HG02885 (cell line): ENCODE measurements at regions not wholly inside any gene's neighbourhood (a gene's known extent, or its start where the extent isn't known, plus 50 kb on each side); places are given as distances from the start of the nearest gene placed in this dataset.

Source experiments
- ATAC-seq: cut with Tn5 transposase; IDR thresholded peaks from one replicate; pipeline ENCODE4 v1.9.1; 2021; ENCODE audit warnings: mild to moderate bottlenecking; ENCODE audit not compliant: unreplicated experiment, poor library complexity

DNA sequence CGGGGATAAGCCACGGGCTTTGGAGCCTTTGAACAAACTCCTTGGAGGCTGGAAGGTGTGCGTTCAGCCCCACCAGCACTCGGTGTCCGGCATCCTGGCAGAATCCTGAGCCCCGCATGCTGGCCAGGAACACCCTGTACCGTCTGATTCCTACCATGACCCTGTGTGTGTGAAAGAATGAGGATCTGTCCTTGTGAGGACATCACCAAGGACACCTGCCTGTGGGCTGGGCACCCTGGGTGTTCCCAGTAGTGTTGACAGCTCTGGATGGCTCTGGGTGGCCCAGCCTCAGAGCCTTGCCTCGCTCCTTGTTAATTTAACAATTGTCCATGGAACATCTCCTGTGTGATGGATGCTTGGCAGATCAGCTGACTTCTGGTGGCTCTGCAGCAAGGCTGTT is 234.3 kb downstream of the QKI start:
- ATAC-seq, result no peak

DNA sequence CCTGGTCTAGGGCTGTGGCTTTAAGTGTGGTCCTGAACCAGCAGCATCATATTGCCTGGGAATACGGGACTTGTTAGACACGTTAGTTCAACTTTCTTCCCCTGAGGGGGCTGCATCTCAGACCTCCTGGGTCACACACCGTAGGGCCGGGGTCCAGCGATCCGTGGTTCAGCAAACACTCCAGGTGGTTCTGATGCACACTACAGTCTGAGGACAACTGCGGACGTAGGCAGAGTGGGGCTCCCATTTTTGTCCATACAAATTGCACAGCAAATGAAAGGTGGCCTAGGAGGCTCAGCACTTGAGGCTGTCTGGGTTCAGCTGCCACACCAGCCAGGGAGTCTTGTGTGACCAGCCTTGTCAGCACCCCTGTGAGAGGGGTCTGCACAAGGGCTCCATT is 233.1 kb downstream of the QKI start:
- no peak for ATAC-seq

- no peak for ATAC-seq
These were observed 232.3 kb downstream of the QKI start for GRCh38 chr6:163646866-163647265.

DNA sequence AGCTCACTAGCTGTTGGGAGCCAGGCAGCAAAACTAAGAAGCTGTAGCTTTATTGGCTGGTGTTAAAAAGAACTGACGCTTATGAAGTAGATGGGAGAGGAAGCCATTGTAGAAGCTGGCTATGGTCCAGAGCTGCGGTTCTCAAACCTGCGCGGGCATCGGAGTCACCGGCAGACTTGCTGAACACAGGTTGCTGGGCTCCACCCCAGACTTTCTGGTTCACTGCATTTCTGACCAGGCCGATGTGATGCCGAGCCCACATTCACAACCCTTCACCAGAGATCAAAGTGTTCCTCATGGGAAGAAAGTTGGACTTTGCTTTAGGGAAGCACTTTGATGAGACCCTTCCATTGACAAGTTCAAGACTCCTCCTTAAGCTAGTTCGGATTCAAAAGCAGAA is 231.6 kb downstream of the QKI start:
- ATAC-seq, result no peak

DNA sequence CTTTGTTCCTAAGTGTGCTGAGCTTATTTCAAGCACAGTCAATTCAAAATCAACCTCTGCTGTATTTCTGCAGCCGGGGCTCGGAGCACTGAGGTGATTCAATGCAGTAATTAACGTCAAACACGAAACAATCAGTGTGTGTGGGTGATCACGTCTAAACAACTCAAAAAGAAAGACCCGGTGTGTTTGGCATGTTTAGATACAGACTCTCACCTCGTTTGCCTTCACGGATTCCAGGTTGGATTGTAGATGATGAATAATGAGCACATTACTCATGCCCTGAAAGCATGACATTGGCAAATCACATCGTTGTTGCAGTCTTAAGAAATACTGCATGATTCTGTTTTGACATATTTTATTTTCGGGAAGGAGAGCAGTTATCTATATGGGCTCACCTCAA is 231.0 kb downstream of the QKI start:
- ATAC-seq, result no peak

GRCh38 chr6:163643866-163644265 is 229.3 kb downstream of the QKI start:
- ATAC-seq, result no peak

GRCh38 chr6:163641706-163642105 is 227.2 kb downstream of the QKI start:
- no peak for ATAC-seq

- no peak for ATAC-seq
These were observed 226.1 kb downstream of the QKI start for GRCh38 chr6:163640641-163641040.

GRCh38 chr6:163637524-163637923 is 223.0 kb downstream of the QKI start:
- ATAC-seq, result peak; percentile 91

GRCh38 chr6:163635731-163636364 is 221.3 kb downstream of the QKI start:
- ATAC-seq, result no peak

- no peak for ATAC-seq
These were observed 220.8 kb downstream of the QKI start for GRCh38 chr6:163635315-163635714.

GRCh38 chr6:163634211-163635171 is 220.0 kb downstream of the QKI start:
- no peak for ATAC-seq

DNA sequence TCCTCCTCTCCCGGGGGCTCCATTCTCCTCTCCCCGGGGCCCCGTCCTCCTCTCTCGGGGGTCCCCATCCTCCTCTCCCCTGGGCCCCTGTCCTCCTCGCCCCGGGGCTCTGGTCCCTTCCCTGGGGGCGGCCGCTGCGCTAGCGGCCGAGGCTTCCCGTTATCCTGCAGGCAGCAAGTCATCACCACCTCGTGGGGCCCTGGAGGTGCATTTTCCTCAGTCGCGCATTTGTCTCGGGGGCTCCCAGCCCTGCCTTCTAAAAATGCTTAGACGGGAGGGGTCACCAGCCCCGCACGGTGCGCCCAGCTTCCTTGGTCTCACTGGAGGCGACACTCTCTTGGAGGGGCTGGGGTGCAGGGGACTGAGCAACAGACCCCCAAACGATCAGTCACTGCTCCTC is 216.5 kb downstream of the QKI start:
- no peak for ATAC-seq

DNA sequence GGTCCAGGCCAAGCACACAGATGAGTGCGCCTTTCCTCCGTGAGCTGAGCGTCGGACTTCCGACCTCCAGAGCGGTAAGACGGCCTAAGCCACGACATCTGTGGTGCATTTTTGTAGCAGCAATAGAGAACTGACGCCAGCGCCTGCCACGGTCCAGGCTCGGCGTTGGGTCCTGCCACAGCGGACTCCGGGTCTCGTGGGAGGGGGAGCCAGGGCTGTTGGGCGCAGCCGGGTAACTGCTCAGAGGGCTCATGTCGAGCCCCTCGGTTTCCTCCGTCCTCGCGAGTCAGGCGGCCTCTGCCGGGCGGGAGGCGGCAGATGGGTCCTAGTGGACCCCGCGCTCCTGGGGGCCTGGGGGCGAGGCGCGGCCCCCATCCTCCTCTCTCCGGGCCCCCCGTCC is 216.1 kb downstream of the QKI start:
- ATAC-seq, result no peak

- no peak for ATAC-seq
These were observed 215.6 kb downstream of the QKI start for GRCh38 chr6:163630096-163630495.
